ENCODE measurements at regions not wholly inside any gene's neighbourhood (a gene's known extent, or its start where the extent isn't known, plus 50 kb on each side); places are given as distances from the start of the nearest gene placed in this dataset.

GRCh38 chr13:60787083-60787482, 390.1 kb downstream of the TDRD3 start:
- DNase-seq (ENCODE audit: low spot score): no peak

- no peak for DNase-seq (ENCODE audit: low spot score)
Observed at GRCh38 chr13:60772726-60773125, 375.7 kb downstream of the TDRD3 start.

DNA sequence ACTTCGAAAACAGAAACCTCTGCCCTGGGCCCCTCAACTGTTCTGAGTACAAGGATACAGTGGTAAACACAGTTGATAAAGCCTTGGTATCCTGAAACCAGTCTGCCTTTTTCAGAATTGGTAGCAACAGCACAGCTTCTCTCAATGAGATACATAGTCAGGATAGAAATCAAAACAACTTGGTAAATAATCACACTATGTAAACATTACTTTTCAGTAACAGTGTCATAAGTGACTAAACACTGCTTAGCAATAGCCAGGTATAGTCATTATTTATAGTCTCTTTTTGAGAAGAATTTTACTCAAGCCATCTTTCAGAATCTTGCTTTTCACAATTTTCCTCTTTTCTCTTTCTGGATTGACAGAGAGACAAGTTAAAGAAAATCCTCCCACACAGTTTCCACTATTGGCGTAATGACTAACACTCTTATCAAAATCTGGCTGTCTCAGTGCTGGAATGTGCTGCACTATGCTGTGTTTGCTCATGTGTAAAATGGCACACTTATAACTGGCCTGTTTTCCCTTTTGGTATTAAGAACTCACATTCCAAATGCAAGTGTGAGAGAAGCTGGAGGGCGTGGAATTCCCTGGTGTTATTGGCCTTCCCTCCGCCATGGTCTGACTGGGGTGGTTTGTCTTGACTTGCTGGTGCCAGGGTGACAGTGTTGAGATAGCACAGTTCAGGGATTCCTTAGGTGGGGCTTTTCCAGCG, 368.8 kb downstream of the TDRD3 start:
- no peak for DNase-seq (ENCODE audit: low spot score)

DNA sequence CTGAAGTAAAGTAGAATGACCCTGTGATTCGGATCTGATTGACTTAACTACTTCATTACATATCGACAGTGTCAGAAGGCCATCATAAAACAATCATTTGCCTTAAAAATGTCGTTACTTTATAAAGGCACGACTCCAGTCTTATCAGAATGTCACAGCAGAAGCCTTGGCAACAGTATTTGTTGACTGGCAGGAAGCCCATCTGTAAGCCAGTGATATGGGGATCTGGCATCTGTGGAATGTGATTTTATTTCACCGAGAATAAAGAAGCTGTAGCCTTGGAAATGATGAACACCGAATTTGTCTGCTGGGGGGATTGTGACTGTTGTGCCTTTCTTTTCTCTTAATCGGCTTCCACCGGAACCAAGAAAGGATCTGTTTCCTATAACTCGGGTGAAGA, 362.5 kb downstream of the TDRD3 start:
- no peak for DNase-seq (ENCODE audit: low spot score)

DNA sequence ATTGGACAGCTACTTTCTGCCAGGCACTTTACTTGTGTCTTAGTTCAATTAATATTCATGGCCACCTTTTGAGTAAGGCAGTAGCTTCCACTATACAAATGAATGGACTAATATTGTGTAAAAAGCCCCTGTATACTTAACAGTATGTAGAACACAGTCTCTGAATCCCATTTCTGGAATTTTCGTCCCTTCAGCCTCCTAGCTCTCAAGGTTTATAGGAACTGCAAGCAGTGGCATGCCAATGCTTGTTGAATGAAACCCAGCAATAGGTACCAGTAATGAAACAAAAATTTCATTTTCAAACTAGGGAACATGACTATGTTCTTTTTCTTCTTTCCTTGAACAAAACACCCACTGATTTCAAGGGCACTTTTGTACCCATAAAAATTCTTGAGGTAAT, 361.6 kb downstream of the TDRD3 start:
- no peak for DNase-seq (ENCODE audit: low spot score)

- DNase-seq (ENCODE audit: low spot score): no peak
Observed at GRCh38 chr13:60757501-60758215, 360.6 kb downstream of the TDRD3 start.

DNA sequence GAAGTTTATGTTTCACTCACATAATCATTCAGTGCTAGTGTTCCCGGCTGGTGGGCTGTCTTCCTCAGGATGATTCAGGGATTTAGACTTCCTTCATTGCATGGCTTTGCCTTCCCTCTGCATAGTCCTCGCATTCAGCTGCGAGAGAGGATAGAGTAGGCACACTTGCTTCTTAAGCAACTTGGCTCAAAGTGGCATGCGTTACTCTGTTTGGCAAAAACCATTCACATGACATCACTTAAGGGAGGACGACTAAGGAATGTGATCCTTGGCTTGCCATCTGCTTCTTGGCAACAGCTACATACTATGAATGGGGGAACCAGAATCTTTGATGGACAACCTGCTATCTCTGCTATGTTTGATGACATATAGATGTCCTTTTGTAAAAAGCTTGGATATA, 359.3 kb downstream of the TDRD3 start:
- DNase-seq (ENCODE audit: low spot score): no peak

GRCh38 chr13:60755380-60756163, 358.6 kb downstream of the TDRD3 start:
- no peak for DNase-seq (ENCODE audit: low spot score)

DNA sequence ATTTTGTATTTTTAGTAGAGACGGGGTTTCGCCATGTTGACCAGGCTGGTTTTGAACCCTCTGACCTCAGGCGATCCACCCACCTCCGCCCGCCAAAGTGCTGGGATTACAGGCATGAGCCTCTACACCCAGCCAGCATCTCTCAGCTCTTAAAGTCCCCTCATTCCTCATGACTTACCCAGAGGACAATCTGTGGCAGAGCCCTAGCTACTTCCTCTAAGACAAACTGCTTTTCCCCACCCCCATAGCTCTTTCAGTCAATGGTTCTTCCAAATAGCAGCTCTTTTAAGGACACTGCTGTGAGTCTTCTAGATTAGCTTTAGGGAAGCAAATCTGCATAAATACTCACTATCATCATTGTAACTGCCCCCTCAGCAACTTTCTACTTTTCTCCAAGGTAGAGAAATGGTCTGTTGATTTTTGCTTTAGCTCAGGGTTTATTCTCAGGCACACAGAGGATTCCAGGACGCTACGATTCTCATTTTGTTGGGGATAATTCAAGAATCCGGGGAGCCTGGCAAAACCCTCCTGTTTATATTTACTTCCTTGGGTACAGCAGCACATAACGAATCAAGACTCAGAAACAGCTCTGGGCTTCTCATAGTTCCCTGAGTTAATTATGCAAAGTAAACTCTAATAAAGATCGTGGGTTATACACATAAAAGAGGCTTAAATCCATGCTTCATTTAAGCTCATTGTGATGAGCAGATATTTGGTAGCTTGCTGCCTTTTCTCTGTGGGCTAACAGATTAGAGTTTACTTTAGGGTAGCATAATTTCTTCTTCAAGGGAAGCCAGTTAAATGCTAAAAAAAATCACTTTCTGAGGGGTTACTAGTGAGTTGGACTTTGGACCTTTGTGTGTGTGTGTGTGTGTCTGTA, 357.4 kb downstream of the TDRD3 start:
- no peak for DNase-seq (ENCODE audit: low spot score)

DNA sequence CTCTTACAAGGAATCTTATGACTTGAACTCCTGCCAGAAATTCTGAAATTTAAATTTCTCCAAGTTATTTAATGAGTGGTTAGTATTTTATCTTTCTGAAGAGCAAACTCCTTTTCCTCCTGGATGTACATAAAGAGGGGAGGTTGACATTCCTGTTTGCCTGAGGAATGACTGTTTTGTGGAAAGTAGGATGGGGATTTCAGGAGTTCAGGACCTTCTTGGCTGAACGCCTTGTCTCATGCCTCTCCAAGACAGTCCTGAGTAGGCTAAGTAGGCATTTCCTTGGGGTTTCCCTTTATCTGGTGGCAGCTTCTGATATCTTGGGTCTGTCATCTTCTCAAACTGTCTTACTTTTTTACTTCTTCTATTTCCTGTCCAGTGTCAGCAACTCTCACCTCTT, 356.6 kb downstream of the TDRD3 start:
- DNase-seq (ENCODE audit: low spot score): no peak

GRCh38 chr13:60745343-60745742, 348.3 kb downstream of the TDRD3 start:
- no peak for DNase-seq (ENCODE audit: low spot score)

GRCh38 chr13:60733933-60734332, 336.9 kb downstream of the TDRD3 start:
- DNase-seq (ENCODE audit: low spot score): no peak

GRCh38 chr13:60727140-60727539, 330.1 kb downstream of the TDRD3 start:
- DNase-seq (ENCODE audit: low spot score): no peak

DNA sequence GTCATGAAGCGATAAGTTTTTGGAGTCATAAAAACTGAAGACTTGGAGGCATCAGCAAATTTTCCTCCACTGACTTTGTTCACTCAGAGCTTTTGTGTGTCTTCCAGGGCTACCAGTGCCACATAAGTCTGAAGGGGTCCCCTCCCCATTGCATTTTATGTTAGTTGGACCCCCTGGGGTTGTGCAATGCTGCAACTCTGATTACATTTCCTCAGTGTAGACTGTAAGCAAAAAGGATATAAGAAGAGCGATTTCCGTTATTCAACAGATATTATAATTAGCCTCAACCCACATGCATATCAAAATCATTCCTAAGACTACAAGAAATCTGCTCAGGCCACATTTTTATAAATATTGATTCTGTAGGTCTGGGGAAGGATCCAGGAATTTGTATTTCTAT, 324.0 kb downstream of the TDRD3 start:
- DNase-seq (ENCODE audit: low spot score): no peak

GRCh38 chr13:60720590-60720989, 323.6 kb downstream of the TDRD3 start:
- DNase-seq (ENCODE audit: low spot score): no peak

DNA sequence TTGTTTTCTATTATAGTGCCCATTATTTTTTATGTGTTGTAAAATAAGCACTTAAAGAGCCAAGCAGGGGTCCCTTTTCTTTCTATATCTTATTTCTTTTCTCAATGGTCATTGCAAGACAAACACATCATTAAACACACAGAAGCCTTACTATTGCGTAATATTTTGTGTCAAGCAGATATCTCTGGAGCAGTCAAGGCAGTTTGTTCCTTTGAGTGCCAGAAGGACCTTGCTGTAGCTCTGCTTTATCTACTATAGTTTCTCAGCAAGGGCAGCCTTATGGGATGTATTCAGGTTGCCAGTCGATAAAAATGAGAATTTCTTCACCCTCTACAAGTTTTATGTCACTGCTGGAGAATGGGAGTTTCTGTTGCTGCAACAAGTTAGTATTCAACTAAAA, 319.3 kb downstream of the TDRD3 start:
- DNase-seq (ENCODE audit: low spot score): no peak

DNA sequence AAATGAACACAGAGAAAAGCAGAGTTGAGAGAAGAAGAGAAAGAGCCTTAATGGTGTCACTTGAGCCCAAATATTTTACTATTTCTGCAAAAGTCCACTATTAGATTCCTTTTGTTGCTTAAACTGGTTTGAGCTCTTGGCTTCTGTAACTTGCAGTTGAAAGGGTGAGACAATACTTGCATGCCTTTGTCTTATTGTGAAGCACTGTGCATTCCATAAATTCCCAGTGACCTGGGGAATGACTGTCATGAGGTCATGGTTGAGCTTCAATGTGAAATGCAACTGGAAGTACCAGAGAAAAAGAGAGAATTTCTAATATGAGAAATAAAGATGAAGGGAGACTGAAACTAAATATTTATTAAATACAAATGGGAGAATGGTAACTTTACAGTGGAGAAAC, 310.9 kb downstream of the TDRD3 start:
- no peak for DNase-seq (ENCODE audit: low spot score)

DNA sequence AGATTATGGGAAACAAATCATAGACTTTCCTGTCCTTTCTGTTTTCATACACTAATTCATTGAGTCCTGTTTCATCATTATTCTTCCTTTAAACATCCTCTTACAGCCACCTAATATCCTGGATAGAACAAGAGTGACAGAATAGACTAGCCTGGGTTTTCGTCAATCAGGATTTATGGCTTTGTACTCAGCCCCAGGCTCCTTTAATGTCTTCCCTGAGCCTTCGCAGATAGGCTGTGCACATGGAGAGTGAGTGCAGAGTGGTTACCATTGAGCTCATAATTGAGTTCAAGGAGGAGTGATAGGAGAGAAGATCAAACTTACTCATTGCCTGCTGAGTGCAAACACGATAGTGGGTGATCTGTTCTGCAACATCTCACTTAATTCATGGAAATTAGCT, 304.9 kb downstream of the TDRD3 start:
- DNase-seq (ENCODE audit: low spot score): no peak

DNA sequence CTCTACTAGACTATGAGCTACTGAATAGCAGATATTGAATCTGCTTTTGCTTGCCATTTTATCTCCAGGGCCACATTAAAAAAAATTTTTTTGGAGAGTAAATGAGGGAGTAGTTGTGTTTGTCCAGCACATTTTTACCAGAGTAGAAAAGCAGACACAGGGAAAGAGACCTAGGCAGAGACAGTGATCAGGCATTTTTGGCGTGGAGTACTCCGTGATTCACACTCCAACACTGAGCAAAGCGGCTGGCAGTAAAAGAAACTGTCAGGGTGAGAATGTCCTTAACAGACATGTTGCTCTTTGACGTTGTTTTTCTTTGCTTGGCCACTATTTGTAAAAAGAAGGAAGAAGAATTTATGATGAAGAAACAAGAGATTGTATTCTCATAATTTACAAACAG, 304.0 kb downstream of the TDRD3 start:
- DNase-seq (ENCODE audit: low spot score): no peak

- no peak for DNase-seq (ENCODE audit: low spot score)
Observed at GRCh38 chr13:60699636-60700035, 302.6 kb downstream of the TDRD3 start.

GRCh38 chr13:60696602-60697001, 299.6 kb downstream of the TDRD3 start:
- DNase-seq (ENCODE audit: low spot score): no peak

DNA sequence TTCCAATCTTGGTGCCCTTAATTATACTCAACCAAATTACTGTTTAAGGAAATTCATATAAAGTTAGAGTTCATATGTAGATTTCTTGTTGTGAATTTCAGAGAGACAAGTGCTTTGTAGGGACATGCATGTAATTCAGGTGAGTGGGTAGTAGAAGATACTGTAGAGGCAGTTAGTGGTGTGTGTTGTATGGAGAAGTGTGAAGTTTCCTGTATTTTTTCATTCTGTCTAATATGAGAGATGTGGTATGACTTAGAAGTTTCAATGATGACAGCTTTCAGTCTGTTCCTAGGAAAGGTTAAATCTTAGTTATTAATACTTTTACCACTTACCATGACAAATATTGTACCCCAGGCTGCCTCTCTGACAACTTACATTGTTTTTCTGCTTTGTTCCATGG, 294.2 kb downstream of the TDRD3 start:
- no peak for DNase-seq (ENCODE audit: low spot score)
